ENCODE measurements at regions not wholly inside any gene's neighbourhood (a gene's known extent, or its start where the extent isn't known, plus 50 kb on each side); places are given as distances from the start of the nearest gene placed in this dataset.

GRCh38 chr11:98800696-98801095, 220.1 kb upstream of the CNTN5 start:
- TF ChIP-seq RAD21 (IDR thresholded peaks at IDR 0.05; ENCODE audit: insufficient read depth, low read depth, low read length) = no peak
- TF ChIP-seq MXI1 (IDR thresholded peaks at IDR 0.05; ENCODE audit: low read depth, low read length) = no peak
- TF ChIP-seq, protein P1, sequence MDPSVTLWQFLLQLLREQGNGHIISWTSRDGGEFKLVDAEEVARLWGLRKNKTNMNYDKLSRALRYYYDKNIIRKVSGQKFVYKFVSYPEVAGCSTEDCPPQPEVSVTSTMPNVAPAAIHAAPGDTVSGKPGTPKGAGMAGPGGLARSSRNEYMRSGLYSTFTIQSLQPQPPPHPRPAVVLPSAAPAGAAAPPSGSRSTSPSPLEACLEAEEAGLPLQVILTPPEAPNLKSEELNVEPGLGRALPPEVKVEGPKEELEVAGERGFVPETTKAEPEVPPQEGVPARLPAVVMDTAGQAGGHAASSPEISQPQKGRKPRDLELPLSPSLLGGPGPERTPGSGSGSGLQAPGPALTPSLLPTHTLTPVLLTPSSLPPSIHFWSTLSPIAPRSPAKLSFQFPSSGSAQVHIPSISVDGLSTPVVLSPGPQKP (IDR thresholded peaks at IDR 0.05; ENCODE audit: low read depth, low read length) = no peak
- no peak for TF ChIP-seq POLR2A (IDR thresholded peaks at IDR 0.05; ENCODE audit: low read depth, low read length)
- no peak for TF ChIP-seq SREBF2 (IDR thresholded peaks at IDR 0.05; ENCODE audit: low read length)
- TF ChIP-seq MYC (IDR thresholded peaks at IDR 0.05; ENCODE audit: insufficient read depth, insufficient read length, insufficient replicate concordance, low read length, severe bottlenecking) = no peak
- TF ChIP-seq SIN3A (IDR thresholded peaks at IDR 0.05; ENCODE audit: low read depth, low read length) = no peak
- no peak for TF ChIP-seq NFIC (IDR thresholded peaks at IDR 0.05; ENCODE audit: low read depth, low read length)
- no peak for TF ChIP-seq ZNF274 (IDR thresholded peaks at IDR 0.05; ENCODE audit: insufficient read depth, insufficient read length)
- no peak for TF ChIP-seq USF2 (IDR thresholded peaks at IDR 0.05; ENCODE audit: borderline replicate concordance, low read depth, low read length)
- no peak for TF ChIP-seq MAX (IDR thresholded peaks at IDR 0.05; ENCODE audit: low read depth, low read length)
- TF ChIP-seq, protein P2, sequence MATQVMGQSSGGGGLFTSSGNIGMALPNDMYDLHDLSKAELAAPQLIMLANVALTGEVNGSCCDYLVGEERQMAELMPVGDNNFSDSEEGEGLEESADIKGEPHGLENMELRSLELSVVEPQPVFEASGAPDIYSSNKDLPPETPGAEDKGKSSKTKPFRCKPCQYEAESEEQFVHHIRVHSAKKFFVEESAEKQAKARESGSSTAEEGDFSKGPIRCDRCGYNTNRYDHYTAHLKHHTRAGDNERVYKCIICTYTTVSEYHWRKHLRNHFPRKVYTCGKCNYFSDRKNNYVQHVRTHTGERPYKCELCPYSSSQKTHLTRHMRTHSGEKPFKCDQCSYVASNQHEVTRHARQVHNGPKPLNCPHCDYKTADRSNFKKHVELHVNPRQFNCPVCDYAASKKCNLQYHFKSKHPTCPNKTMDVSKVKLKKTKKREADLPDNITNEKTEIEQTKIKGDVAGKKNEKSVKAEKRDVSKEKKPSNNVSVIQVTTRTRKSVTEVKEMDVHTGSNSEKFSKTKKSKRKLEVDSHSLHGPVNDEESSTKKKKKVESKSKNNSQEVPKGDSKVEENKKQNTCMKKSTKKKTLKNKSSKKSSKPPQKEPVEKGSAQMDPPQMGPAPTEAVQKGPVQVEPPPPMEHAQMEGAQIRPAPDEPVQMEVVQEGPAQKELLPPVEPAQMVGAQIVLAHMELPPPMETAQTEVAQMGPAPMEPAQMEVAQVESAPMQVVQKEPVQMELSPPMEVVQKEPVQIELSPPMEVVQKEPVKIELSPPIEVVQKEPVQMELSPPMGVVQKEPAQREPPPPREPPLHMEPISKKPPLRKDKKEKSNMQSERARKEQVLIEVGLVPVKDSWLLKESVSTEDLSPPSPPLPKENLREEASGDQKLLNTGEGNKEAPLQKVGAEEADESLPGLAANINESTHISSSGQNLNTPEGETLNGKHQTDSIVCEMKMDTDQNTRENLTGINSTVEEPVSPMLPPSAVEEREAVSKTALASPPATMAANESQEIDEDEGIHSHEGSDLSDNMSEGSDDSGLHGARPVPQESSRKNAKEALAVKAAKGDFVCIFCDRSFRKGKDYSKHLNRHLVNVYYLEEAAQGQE (IDR thresholded peaks at IDR 0.05; ENCODE audit: low read depth, low read length) = no peak
- no peak for TF ChIP-seq ZNF384 (IDR thresholded peaks at IDR 0.05; ENCODE audit: borderline replicate concordance, low read depth, low read length)
- TF ChIP-seq, protein P3, sequence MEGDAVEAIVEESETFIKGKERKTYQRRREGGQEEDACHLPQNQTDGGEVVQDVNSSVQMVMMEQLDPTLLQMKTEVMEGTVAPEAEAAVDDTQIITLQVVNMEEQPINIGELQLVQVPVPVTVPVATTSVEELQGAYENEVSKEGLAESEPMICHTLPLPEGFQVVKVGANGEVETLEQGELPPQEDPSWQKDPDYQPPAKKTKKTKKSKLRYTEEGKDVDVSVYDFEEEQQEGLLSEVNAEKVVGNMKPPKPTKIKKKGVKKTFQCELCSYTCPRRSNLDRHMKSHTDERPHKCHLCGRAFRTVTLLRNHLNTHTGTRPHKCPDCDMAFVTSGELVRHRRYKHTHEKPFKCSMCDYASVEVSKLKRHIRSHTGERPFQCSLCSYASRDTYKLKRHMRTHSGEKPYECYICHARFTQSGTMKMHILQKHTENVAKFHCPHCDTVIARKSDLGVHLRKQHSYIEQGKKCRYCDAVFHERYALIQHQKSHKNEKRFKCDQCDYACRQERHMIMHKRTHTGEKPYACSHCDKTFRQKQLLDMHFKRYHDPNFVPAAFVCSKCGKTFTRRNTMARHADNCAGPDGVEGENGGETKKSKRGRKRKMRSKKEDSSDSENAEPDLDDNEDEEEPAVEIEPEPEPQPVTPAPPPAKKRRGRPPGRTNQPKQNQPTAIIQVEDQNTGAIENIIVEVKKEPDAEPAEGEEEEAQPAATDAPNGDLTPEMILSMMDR (IDR thresholded peaks at IDR 0.05 in 2 of 3, conservative IDR thresholded peaks at IDR 0.05 in 1 of 3; ENCODE audit: control insufficient read depth in 2 of 3, extremely low read depth in 1 of 3, insufficient read depth in 1 of 3, low read depth in 3 of 3, low read length in 3 of 3) = no peak

Measured in GM12878 (cell line).